HG02885 (cell line): ENCODE measurements at regions not wholly inside any gene's neighbourhood (a gene's known extent, or its start where the extent isn't known, plus 50 kb on each side); places are given as distances from the start of the nearest gene placed in this dataset.
"Not testable (repeated sequence)": the region's sequence is repeated elsewhere in the genome, so short reads cannot be mapped to it uniquely, and the experiment has no call there.

Experiments used
- ATAC-seq: cut with Tn5 transposase; IDR thresholded peaks from one replicate; pipeline ENCODE4 v1.9.1; 2021; ENCODE audit warnings: mild to moderate bottlenecking; ENCODE audit not compliant: unreplicated experiment, poor library complexity

DNA sequence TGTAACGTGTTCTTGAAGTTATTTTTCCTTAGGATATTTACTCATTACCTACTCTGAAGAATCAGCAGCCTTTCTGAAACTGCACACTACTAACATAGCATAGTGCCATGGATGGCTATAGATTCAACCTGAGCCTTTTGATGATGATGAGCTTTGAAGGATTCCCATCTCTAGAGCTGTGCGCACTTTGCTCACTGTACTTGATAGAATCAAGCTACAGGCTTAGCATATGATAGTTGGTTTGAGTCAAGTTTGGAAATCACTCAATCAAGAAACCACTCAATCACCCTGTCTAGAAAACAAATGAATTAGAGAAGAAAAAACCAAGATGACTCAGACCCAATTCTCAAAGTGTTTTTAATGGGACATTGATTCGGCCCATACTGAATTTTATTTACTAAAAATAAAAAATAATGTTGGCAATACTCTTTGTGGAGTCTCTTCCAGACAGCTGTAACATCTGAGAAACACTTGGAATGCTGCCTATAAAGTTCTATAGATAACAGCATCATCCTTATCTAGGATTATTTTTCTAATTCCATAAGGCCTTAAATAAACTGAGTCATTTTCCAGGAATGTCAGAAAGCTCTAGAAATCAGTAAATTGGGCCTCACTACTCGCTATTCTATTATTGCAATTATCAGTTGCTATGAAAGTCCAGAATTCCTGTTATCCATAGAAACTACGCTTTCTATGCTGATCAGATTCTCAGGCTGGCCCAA lies 259.0 kb upstream of the ERBB4 start:
- no peak for ATAC-seq

DNA sequence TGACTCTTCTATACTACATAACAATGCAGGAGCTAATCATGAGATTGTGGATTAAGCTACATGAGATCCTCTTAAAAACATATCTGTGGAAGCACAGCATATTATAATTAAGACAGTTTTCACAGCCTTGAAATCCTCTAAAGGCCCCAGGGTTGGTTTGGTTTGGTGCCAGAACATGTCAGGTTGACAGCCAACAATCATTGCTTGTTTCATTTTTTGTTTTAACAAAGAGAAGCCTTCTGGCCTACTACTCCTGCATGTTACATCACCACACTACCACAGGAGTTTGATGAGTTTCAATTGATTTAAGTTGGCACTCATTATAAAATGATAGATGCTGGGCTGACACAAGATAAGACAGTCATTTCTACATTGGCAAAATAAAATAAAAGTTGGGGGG lies 255.9 kb upstream of the ERBB4 start:
- ATAC-seq = no peak

DNA sequence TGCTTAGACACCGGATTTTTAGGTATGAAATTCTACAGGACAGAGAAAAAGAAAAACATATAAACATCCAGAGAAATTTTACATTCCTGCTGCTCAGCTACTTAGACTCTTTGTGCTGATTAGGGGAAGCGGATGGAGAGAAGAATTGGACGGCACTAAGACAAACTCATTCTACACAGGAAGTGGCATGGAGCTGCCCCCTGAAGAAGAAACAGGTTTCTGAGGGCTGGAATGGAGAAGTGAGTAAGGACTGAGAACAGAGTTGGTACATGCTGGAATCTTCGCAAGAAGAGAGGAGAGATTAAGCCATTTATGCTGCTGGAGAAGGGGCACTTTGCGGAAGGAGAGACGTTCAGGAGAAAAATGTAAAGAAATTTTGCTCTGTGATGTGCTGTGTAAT lies 253.0 kb upstream of the ERBB4 start:
- ATAC-seq = no peak

DNA sequence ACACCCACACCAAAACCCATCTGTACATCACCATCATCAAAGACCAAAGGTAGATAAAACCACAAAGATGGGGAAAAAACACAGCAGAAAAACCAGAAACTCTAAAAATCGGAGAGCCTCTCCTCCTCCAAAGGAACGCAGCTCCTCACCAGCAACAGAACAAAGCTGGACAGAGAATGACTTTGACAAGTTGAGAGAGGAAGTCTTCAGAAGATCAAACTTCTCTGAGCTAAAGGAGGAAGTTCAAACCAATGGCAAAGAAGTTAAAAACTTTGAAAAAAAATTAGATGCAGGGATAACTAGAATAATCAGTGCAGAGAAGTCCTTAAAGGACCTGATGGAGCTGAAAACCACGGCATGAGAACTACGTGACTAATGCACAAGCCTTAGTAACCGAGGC lies 247.5 kb upstream of the ERBB4 start:
- not testable (repeated sequence) for ATAC-seq

DNA sequence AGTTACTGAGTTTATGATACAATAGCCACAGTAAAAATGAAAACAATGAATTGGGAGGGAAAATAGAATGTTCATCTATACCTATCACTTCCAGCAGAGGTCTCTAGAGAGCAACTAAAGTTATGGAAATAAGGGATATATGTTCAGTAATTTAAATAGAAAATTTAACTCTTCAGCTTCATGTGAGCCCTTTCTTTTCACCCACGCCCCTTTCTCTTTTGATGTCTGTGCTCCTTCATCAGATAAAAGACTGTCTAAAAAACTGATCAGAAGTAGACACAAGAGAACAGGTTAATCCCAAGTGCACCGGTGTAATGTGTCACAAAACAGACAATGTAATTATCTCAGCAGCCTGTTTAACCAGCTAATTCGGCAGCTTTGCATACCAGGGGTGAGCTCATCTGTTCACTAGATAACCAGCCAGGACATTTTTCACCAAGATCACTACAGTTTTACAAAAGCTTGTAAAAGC lies 238.5 kb upstream of the ERBB4 start:
- ATAC-seq = peak; percentile 60

DNA sequence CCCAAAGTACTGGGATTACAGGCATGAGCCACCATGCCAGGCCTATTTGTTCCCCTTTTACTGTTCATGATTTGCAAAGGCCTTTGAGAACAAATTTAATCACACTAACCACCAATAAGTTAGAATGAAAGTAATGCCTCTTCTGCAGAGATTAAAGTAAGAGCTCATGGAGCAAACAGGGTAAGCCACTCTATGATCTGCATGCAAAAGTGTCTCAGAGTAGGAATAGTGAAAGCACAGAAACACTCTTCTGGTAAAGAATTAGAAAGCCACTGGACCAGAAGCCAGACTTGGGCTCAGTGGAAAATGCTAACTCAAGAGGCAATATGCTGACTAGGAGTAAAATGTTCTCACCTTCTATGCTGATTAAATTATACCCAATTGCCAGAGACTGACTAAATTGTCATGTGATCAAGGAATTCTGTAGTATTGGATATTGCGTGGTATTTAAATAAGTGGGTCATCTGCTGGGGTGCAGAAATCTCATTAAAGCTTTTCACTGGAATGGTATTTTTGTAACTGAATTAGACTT lies 235.3 kb upstream of the ERBB4 start:
- no peak for ATAC-seq

DNA sequence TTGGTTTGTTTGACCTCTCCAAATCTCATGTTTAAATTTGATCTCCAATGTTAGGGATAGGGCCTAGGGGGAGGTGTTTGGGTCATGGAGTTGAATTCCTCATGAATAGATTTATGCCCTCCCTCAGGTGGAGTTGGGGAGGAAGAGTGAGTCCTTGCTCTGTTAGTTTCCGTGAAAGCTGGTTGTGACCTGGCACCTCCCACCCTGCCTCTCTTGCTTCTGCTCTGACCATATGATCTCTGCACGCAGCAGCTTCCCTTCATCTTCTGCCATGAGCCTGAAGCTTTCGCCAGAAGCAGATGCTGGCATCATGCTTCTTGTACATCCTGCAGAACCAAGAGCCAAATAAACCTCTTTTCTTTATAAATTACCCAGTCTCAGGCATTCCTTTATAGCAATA lies 231.6 kb upstream of the ERBB4 start:
- ATAC-seq = no peak

DNA sequence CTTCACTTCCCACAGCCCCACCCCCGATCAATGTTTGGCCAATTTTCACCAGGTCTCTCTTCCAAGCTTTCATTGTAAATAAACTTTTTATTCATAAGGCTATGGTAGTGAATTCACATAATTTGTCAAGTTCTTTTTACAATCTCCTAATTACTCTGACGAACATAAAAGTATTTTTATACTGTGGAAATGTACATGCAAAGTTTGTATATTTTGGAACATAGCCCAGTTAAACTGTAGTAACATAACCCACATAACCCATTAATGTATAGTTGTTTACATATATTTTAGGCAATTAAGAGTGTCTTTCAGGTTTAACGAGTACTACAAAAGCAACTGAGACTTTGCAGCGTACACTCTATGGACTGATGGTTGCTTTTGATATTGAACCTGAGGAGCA lies 228.3 kb upstream of the ERBB4 start:
- no peak for ATAC-seq

DNA sequence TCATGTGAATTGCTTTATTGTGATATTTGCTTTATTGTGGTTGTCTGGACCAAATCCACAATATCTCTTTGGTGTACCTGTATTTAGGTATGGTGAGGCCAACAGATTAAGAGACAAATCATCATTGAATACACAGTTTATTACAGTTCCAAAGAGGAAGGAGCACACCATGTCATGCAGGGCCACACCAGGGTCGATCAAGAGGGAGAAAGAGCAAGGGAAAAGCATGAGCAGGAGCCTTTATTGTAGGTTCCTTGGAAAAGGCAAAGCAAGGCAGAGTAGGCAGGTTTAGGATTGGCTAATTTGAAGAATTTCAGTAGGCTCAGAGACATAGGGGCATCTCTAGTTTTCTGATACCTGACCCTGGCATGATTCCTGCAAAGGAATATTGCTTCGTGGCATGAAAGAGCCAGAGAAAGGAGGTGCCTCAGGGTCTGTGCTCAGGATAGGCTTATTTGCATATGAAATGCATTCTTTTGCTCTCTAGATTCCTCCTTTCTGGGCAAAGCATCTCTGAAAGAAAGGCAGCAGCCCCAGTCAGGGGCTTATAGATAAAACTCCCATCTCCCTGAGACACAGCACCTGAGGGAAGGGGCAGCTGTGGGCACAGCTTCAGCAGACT lies 214.2 kb upstream of the ERBB4 start:
- no peak for ATAC-seq

DNA sequence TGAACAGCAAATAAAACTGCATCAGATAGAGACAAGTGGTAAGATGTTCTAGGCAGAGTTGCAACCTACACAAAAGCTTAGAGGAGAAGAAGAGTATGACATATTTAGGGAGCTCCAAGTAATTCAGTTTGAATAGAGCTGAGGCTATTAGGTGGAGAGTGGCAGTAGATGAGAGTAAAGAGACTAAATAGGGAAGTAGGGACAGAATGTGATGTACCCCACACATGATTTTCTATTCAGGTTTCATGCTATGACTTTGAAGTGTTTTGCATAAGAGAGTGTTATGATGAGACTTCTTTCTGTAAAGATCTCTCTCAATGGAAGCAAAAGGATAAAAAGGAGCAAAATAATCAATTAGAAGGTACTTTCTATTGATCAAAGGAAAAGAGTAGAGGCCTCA lies 206.8 kb upstream of the ERBB4 start:
- ATAC-seq = peak; percentile 84

DNA sequence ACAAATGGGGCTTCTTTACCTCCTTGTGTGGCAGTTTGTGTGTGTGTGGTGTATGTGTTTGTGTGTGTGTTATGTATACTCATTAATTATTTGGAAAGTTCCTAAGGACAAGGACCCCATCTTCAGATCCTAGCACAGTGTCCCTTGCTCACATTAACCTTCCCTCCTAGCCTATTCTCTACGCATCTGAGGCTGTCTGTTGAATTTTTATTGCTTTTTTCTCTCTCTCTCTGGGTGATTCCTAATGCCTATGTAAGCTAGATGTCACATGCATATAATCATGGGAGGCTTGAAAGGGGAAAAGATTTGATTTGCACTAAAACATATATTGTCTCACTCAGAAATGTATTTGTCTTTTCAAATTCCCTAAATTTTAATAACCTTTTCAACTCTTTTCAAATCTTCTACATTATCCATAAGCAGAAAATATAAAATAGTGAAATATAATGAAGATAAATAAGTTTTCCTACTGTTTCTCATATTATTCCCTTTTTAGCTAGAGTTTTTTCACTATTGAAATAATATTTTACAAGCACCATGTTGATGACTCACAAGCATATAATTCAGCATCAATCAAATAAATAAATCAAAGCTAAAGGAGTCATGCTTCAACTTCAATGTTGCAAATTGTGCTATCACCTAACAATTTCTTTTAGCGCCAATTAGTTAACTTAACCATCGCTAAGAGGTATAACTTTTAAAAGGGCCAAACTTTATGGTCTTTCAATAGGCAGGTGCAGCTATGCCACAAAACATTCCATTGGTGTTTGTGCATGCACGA lies 199.0 kb upstream of the ERBB4 start:
- no peak for ATAC-seq

DNA sequence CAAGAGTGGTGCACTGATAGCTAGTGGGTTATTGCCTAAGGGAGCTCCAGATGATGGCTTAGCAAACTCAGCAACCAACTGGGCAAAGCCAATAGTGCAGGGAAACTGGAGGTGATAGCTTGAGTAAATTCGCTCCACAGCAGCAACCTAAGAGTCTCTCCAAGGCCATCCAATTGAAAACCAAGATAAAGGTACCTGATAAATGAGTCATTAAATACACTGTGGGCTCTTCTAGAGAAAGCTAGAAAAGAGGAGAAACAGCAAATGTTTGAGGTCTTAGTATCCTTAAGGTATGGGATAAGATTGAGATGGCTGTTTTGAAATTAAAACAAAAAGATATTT lies 197.8 kb upstream of the ERBB4 start:
- no peak for ATAC-seq

DNA sequence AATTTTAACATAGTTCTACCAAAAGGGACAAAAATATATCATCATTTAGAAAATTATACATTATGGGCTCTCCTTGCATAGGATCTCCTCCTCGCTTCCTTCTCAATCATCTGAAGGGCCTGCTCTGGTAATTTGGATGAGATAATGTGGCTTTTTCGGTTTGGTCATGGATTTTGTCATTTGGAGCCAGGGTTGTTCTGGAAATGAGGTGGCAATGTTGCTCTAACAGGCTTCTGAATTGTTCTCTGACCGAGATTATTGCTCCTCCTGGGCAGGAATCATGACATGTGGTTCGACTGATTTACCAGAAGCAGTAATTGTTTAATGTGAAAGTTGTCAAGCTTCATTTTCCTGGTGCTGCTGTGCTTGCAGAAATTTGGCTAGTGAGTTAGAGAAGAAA lies 194.7 kb upstream of the ERBB4 start:
- no peak for ATAC-seq

DNA sequence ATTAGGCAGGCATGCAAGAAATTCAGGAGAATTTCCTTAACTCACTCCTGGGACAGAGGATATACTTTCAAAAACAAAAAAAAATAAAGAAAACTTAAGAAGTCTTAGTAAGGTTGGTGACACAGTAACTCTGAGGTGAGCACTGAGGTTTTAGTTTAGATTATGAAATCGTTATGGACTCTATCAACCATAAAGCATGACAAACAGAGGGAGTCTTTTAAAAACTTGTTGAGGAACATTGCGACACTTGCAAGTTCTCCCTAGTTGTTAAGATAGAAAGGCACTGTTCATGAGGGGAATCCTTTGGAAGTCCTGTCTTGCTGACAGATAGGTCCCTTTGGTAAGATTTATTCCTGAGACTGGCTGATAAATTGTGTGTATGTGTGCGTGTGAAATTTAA lies 194.3 kb upstream of the ERBB4 start:
- ATAC-seq = no peak

DNA sequence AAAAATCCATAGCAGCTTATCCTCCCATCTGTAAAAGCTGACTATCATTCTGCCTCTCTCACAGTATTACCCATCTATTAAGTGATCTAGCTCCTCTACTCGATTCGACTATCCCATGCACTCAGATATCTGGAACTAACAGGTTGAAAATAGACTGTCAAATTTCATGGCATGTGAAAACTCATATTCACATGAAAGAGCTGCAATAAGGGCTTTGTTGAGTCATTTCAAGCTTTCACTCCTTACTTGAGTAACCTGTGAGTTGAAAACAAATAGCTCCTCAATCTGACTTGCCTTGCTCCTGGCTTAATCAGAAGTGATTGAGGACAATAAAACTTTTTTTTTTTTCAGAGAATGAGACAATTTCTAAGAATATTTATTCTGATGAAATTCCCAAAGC lies 192.4 kb upstream of the ERBB4 start:
- peak; percentile 86 for ATAC-seq

DNA sequence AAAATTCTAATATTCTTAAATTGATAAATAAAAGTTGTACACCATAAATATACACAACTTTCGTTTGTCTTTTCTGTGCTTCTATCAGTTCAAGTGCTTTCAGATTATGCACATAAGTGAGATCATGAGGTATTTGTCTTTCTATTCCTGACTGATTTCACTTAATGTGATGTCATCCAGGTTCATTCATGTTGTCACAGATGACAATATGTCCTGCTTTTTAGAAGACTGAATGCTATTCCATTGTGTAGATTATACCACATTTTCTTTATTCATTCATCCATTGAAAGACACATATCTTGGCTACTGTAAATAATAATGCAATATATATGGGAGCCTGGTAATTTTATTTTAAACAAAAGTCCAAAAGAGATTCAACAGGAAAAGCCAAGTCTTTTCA lies 190.1 kb upstream of the ERBB4 start:
- ATAC-seq = no peak

DNA sequence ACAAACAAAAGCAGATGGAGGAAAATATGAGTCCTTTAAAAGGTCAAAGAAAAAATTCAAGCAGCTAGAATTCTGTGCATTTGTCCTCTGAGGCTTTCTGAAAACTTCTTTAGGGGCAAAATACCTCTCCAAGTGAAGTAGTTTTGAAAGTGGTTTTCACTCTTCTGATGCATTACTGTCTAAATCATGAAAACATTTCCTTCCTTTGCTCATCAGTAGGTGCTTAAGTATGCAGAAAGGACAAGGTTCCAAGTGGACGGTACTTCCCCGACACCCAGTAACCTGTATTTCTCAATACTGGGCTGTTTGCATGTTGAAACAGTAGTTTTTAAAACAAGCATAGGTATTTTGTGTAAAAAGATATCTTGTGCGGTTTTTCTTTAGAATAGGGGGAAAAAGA lies 189.1 kb upstream of the ERBB4 start:
- peak; percentile 60 for ATAC-seq

DNA sequence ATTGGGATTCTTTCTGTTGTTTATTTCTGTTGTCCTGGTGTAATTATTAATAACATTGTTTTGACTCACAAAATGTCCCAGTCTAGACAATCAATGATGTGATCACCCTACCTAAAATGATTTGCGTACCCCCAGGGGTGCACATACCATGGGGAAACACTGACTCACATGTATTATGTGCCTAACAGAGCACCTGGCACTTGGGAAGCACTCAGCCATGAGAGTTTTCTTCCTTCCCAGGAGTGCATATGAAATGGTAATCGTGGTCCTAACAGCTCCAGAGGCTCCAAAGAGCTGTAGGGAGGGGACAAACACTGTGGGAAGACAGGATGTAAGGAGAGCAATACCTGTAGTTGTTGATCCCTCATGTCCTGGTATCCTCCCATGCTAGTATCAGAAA lies 187.8 kb upstream of the ERBB4 start:
- ATAC-seq = no peak

DNA sequence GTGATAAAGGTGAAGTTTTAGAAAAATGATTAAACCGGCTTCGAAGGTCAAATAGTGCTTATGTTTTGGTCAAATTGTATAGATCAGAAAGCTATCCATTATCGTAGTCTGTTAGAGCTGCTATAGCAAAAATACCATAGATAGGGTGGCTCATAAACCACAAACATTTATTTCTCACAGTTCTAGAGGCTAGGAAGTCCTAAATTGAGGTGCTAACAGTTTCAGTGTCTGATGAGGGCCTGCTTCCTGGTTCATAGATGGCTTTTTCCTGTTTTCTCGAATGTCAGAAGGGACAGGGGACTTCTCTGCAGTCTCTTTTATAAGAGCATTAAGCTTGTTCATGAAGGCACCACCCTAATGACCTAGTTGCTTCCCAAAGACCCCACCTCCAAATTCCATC lies 186.6 kb upstream of the ERBB4 start:
- ATAC-seq = no peak

DNA sequence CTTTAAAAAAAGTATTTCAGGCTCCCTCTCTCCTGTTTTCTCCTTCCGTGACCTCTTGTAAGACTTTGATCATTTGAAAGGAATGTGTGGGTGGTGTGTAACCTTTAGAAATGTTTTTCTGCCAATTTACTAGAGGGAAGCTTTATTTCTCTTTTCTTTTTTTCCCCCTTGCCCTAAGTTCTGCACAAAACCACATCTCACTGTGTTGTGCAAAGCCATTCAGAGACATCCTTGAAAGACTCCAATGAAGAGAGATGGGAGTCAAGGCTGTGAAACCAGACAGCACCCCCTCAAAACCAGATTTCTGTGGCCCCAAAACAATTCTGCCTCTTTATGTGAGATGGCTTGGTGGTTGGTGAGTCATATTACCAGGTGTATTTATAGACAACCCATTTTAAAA lies 184.6 kb upstream of the ERBB4 start:
- peak; percentile 46 for ATAC-seq

DNA sequence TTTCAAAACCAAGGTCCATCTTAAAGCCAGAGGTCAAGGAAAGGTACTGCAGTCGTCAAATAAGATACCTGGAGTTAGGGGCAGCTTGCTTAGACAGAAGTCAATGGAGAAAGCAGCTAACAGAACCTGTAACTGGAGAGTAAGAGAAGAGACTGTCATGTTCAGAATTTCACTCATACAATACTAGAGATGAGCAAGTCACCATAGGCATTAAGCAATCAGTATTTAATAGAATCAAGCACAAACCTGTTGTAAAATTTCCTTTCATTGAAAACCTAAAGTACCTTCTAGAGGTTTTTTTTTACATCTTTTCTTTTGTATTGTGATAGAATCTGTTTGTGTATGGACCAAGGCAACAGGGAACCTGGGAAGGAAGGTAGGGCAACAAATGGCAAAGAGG lies 183.4 kb upstream of the ERBB4 start:
- no peak for ATAC-seq
